ENCODE measurements at regions not wholly inside any gene's neighbourhood (a gene's known extent, or its start where the extent isn't known, plus 50 kb on each side); places are given as distances from the start of the nearest gene placed in this dataset.

DNA sequence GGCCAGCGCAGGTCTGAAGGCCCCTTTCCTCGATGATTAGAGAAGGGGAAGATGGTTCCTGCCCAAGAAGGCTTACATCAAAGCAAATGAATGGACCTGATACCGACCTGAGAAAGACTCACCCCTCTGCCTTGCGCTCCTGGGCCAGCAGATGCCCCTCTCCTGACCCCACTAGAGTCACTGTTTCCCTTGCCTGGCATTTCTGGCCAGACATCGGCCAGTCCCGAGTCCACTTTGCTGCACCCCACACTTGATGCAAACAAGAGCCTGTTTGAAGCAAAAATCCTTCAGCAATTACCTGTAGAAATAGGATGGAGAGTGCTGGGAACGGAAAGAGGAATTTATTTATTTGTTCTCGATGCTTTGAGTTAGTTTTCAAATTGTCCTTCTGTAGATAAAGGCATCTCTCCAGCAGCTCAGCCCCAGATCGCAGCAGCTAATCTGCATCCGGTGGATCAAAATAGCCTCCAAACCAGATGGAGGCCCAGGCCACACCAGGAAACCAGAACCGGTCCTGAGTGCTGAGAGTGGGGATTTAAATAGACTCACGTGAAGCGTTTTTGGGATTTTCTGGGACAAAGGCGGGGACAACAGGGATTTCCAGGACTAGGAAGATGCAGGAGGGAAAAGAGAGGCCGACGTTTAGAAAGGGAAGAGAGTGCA lies 148.6 kb downstream of the TRIM29 start:
- no peak for TF ChIP-seq CTCF (IDR thresholded peaks at IDR 0.05; ENCODE audit: insufficient read depth, low read depth, low read length)
- DNase-seq (ENCODE audit: low read depth), result no peak
- no peak overlapping the region for H3K4me3 ChIP-seq (ENCODE audit: low read depth, low read length)

GRCh38 chr11:119985551-119985950 lies 152.4 kb downstream of the TRIM29 start:
- DNase-seq (ENCODE audit: low read depth), result no peak
- H3K4me3 ChIP-seq (ENCODE audit: low read depth, low read length), result no peak overlapping the region
- TF ChIP-seq CTCF (IDR thresholded peaks at IDR 0.05; ENCODE audit: insufficient read depth, low read depth, low read length), result no peak

DNA sequence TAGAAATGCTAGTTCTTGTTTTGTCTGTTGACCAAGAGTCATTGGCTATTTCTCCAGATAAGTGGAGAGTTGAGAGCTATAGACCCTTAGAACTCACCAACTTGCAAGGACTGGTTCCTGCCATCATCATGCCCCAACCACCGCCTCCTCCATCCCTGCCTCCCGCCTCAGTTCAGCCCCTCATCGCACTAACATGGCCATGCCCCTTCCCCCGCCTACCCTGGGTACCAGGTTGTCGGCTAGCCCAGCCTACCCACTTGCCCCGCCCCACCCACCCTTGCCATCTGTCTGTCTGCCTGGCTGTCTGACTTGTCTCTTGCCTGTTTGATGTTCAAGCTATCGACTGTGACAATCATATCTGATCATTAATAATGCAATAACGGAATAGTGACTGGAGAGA lies 154.1 kb downstream of the TRIM29 start:
- no peak overlapping the region for H3K4me3 ChIP-seq (ENCODE audit: low read depth, low read length)
- no peak for DNase-seq (ENCODE audit: low read depth)
- TF ChIP-seq CTCF (IDR thresholded peaks at IDR 0.05; ENCODE audit: insufficient read depth, low read depth, low read length), result no peak

GRCh38 chr11:119983240-119983732 lies 154.6 kb downstream of the TRIM29 start:
- no peak for TF ChIP-seq CTCF (IDR thresholded peaks at IDR 0.05; ENCODE audit: insufficient read depth, low read depth, low read length)
- no peak overlapping the region for H3K4me3 ChIP-seq (ENCODE audit: low read depth, low read length)

GRCh38 chr11:119982517-119983239 lies 155.2 kb downstream of the TRIM29 start:
- no peak overlapping the region for H3K4me3 ChIP-seq (ENCODE audit: low read depth, low read length)
- no peak for TF ChIP-seq CTCF (IDR thresholded peaks at IDR 0.05; ENCODE audit: insufficient read depth, low read depth, low read length)
- no peak for DNase-seq (ENCODE audit: low read depth)

More at GRCh38 chr11:119983240-119983732, 154.6 kb downstream of the TRIM29 start:
- no peak for DNase-seq (ENCODE audit: low read depth)

- no peak for TF ChIP-seq CTCF (IDR thresholded peaks at IDR 0.05; ENCODE audit: insufficient read depth, low read depth, low read length)
- H3K4me3 ChIP-seq (ENCODE audit: low read depth, low read length), result no peak overlapping the region
- no peak for DNase-seq (ENCODE audit: low read depth)
Observed at GRCh38 chr11:119980431-119980830, 157.5 kb downstream of the TRIM29 start.
